ENCODE measurements at regions not wholly inside any gene's neighbourhood (a gene's known extent, or its start where the extent isn't known, plus 50 kb on each side); places are given as distances from the start of the nearest gene placed in this dataset.
"Not testable (repeated sequence)": the region's sequence is repeated elsewhere in the genome, so short reads cannot be mapped to it uniquely, and the experiment has no call there.

- Mint-ChIP-seq H3K4me1 (ENCODE audit: insufficient read depth, unreplicated experiment) (no peaks in the 10 kb centered on the region), H3K9me3 (ENCODE audit: unreplicated experiment) (peaks cover 7% of the 10 kb centered on the region)
- POLR2A ChIA-PET: interaction anchor here (1.2 kb wide), 1 partner anchor 10 kb away, joined by 3 read pairs; no protein-coding TSS in a partner anchor
These were observed 87.8 kb upstream of the BTG1 start for GRCh38 chr12:92233346-92234015.

GRCh38 chr12:92232371-92232932 lies 86.8 kb upstream of the BTG1 start:
- H3K9me3 Mint-ChIP-seq (ENCODE audit: unreplicated experiment); H3K4me1 Mint-ChIP-seq (ENCODE audit: insufficient read depth, unreplicated experiment); BruUV-seq (replicated peaks); intact Hi-C loops (cut with micrococcal nuclease); H3K36me3 Mint-ChIP-seq (ENCODE audit: insufficient read depth, unreplicated experiment); H3K4me3 Mint-ChIP-seq (ENCODE audit: unreplicated experiment); H3K27me3 Mint-ChIP-seq (ENCODE audit: insufficient read depth, unreplicated experiment); DNase-seq (ENCODE audit: unreplicated experiment); H3K27ac Mint-ChIP-seq (ENCODE audit: low read depth, unreplicated experiment): not testable (repeated sequence)
- CTCF ChIA-PET: interaction anchor here (1.4 kb wide), 1 partner anchor 8 kb away, joined by 4 read pairs; no protein-coding TSS in a partner anchor
- POLR2A ChIA-PET: interaction anchor here (1.2 kb wide), 1 partner anchor 11 kb away, joined by 3 read pairs; no protein-coding TSS in a partner anchor

More at GRCh38 chr12:92233346-92234015, 87.8 kb upstream of the BTG1 start:
- Mint-ChIP-seq H3K27me3 (ENCODE audit: insufficient read depth, unreplicated experiment) (no peaks in the 10 kb centered on the region), H3K27ac (ENCODE audit: low read depth, unreplicated experiment) (no peak overlapping the region), H3K36me3 (ENCODE audit: insufficient read depth, unreplicated experiment) (no peaks in the 10 kb centered on the region), H3K4me3 (ENCODE audit: unreplicated experiment) (no peak overlapping the region)
- BruUV-seq (replicated peaks): no TSS peak
- CTCF ChIA-PET: interaction anchor here (0.7 to 1.4 kb wide), 2 partner anchors 9 to 362 kb away, joined by 4 read pairs; no protein-coding TSS in a partner anchor
- intact Hi-C loops (cut with micrococcal nuclease): no loop called here
- TF ChIP-seq, protein P1, sequence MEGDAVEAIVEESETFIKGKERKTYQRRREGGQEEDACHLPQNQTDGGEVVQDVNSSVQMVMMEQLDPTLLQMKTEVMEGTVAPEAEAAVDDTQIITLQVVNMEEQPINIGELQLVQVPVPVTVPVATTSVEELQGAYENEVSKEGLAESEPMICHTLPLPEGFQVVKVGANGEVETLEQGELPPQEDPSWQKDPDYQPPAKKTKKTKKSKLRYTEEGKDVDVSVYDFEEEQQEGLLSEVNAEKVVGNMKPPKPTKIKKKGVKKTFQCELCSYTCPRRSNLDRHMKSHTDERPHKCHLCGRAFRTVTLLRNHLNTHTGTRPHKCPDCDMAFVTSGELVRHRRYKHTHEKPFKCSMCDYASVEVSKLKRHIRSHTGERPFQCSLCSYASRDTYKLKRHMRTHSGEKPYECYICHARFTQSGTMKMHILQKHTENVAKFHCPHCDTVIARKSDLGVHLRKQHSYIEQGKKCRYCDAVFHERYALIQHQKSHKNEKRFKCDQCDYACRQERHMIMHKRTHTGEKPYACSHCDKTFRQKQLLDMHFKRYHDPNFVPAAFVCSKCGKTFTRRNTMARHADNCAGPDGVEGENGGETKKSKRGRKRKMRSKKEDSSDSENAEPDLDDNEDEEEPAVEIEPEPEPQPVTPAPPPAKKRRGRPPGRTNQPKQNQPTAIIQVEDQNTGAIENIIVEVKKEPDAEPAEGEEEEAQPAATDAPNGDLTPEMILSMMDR (IDR thresholded peaks at IDR 0.05; ENCODE audit: unreplicated experiment): no peak
- no peak for DNase-seq (ENCODE audit: unreplicated experiment)

DNA sequence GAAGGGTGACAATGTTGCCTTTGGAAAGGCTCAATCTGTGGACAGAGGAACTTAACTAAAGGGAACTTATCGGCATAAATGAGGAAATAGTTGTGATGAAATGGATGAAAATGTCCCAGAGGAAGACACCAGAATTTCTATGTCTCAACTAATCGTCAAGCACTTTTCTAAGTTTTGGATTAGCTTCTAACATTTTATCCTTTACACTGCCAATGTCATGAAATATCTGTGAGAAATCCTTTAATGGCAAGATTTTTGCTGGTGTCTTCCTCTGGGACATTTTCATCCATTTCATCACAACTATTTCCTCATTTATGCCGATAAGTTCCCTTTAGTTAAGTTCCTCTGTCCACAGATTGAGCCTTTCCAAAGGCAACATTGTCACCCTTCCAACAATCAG lies 86.3 kb upstream of the BTG1 start:
- H3K4me1 Mint-ChIP-seq (ENCODE audit: insufficient read depth, unreplicated experiment); H3K27me3 Mint-ChIP-seq (ENCODE audit: insufficient read depth, unreplicated experiment); BruUV-seq (replicated peaks); H3K36me3 Mint-ChIP-seq (ENCODE audit: insufficient read depth, unreplicated experiment); H3K4me3 Mint-ChIP-seq (ENCODE audit: unreplicated experiment); H3K9me3 Mint-ChIP-seq (ENCODE audit: unreplicated experiment); intact Hi-C loops (cut with micrococcal nuclease); H3K27ac Mint-ChIP-seq (ENCODE audit: low read depth, unreplicated experiment); DNase-seq (ENCODE audit: unreplicated experiment): not testable (repeated sequence)
- ChIA-PET CTCF (interaction anchor here (0.6 kb wide), 1 partner anchor 302 kb away, joined by 3 read pairs; no protein-coding TSS in a partner anchor), POLR2A (interaction anchor here (0.8 kb wide), 1 partner anchor 88 kb away, joined by 4 read pairs; no protein-coding TSS in a partner anchor)

- CTCF ChIA-PET: interaction anchor here (0.6 kb wide), 1 partner anchor 302 kb away, joined by 3 read pairs; no protein-coding TSS in a partner anchor
- H3K27ac Mint-ChIP-seq (ENCODE audit: low read depth, unreplicated experiment); BruUV-seq (replicated peaks); DNase-seq (ENCODE audit: unreplicated experiment); H3K4me1 Mint-ChIP-seq (ENCODE audit: insufficient read depth, unreplicated experiment); intact Hi-C loops (cut with micrococcal nuclease); H3K9me3 Mint-ChIP-seq (ENCODE audit: unreplicated experiment); H3K27me3 Mint-ChIP-seq (ENCODE audit: insufficient read depth, unreplicated experiment); H3K4me3 Mint-ChIP-seq (ENCODE audit: unreplicated experiment); H3K36me3 Mint-ChIP-seq (ENCODE audit: insufficient read depth, unreplicated experiment): not testable (repeated sequence)
- POLR2A ChIA-PET: interaction anchor here (0.8 to 1.1 kb wide), 2 partner anchors 8 to 87 kb away, joined by 4 read pairs; no protein-coding TSS in a partner anchor
These were observed 85.9 kb upstream of the BTG1 start for GRCh38 chr12:92231532-92231931.

DNA sequence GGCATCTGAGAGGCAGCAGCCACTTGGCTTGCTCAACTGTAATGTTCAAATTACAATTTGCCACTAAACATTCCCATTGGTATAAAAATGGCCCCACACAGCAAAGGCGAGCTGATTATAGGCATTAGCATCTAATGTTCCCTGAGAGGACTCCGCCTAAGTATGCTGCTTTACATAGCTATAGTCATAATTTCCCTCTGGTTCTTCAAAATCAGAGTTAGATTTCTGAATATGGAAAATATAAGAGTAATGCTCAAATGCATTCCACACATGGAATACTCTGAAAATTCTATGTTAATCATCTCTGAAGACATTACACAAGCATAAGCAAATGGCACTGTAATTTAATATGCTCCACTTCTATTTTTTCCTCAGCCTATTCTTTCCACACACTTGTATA lies 83.7 kb upstream of the BTG1 start:
- H3K27ac Mint-ChIP-seq (ENCODE audit: low read depth, unreplicated experiment): no peak overlapping the region
- POLR2A ChIA-PET: no interaction called here
- no peak overlapping the region for H3K4me3 Mint-ChIP-seq (ENCODE audit: unreplicated experiment)
- H3K4me1 Mint-ChIP-seq (ENCODE audit: insufficient read depth, unreplicated experiment): peaks cover 8% of the 10 kb centered on the region
- DNase-seq (ENCODE audit: unreplicated experiment): no peak
- CTCF ChIA-PET: no interaction called here
- H3K36me3 Mint-ChIP-seq (ENCODE audit: insufficient read depth, unreplicated experiment): no peaks in the 10 kb centered on the region
- H3K27me3 Mint-ChIP-seq (ENCODE audit: insufficient read depth, unreplicated experiment): no peaks in the 10 kb centered on the region
- no TSS peak for BruUV-seq (replicated peaks)
- H3K9me3 Mint-ChIP-seq (ENCODE audit: unreplicated experiment): no peaks in the 10 kb centered on the region
- TF ChIP-seq, protein P1 (IDR thresholded peaks at IDR 0.05; ENCODE audit: unreplicated experiment): no peak
- intact Hi-C loops (cut with micrococcal nuclease): no loop called here

Data from MCF 10A (cell line).